Right ventricle myocardium inferior (tissue), 1 donor: ENCODE measurements at regions not wholly inside any gene's neighbourhood (a gene's known extent, or its start where the extent isn't known, plus 50 kb on each side); places are given as distances from the start of the nearest gene placed in this dataset.

Experiments used
- ATAC-seq: fragments of 200-7000 bp; cut with Tn5 transposase; one replicate; pipeline ENCODE4 v1.9.1; 2020; ENCODE audit warnings: mild to moderate bottlenecking, moderate library complexity
- DNase-seq: peaks from one replicate; pipeline ENCODE4 v3.0.0; 2021; ENCODE audit errors: missing footprints
- intact Hi-C: fragments of 100-400 bp; cut with DNase I; formaldehyde crosslinking; loops from one replicate; pipeline ENCODE4 v1.11.0; 2022
- donor health status: DM: no; HTN: yes; CAD: no; lungs with severe emphysema.

DNA sequence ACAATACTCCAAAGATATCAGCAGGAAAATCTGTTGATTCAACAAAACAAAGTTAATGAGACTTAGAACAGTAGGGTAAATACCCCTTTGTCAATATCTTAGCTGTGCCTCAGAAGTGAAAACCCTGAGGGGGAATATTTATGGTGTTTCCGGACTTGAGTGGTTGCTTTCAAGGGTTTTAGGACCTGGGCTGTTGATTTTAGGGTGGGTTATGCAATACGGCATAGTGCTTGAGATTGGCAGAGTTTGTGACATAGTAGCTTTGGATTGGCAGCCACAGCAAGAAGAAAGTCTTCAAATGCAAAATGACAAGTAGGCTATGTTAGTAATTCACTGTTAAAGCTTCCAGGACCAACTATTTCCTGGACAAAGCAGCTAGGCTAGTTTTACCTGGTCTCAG is 826.3 kb upstream of the CDH2 start:
- ATAC-seq (no peak), DNase-seq (no peak)
- intact Hi-C loops: no loop called here

DNA sequence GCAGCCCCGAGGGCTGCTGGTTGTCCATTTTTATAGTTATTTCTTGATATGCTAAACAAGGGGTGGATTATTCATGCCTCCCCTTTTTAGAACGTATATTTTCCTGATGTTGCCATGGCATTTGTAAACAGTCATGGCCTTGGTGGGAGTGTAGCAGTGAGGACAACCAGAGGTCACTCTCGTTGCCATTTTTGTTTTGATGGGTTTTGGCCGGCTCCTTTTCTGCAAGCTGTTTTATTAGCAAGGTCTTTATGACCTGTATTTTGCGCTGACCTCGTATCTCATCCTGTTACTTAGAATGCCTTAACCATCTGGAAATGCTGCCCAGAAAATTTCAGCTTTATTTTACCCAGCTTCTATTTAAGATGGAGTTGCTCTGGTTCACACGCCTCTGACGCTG is 825.8 kb upstream of the CDH2 start:
- DNase-seq: no peak
- ATAC-seq: no peak
- intact Hi-C loops: no loop called here

DNA sequence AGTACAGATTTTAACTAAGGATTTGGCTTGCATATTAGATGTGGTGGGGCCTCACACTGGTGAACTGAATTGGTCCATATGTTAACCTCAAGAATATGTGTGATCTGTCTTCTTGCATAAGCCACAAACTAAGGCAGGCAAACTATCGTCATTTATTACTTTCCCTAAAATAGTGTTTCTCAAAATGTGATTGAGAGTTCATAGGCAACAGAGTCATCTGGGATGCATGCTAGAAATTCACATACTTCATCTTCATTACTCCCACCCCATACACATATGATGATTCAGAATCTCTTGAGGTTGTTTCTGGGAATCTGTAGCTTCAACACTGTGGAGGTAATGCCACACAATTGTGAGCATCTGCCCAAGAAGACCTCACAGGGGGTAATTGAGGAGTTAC is 822.8 kb upstream of the CDH2 start:
- DNase-seq: no peak
- no peak for ATAC-seq
- intact Hi-C loops: no loop called here

DNA sequence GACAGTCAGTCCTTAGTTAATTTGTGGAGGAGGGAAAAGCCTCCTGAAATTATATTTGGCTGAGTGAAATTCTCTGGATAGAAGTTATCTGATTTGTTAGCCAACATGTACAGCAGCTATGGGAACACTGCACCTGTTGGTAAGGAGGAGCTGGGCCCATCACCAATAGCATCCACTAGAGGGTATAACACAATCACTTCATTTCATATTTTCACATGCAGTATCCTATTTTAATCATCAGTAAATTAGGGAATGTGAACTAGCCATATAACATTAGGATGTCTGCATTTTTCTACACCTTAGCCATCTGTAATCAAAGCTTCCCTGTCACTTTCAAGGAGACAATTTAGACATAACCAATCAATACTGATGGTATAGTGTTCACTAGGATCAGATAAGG is 818.4 kb upstream of the CDH2 start:
- intact Hi-C loops: no loop called here
- DNase-seq (no peak), ATAC-seq (no peak)

DNA sequence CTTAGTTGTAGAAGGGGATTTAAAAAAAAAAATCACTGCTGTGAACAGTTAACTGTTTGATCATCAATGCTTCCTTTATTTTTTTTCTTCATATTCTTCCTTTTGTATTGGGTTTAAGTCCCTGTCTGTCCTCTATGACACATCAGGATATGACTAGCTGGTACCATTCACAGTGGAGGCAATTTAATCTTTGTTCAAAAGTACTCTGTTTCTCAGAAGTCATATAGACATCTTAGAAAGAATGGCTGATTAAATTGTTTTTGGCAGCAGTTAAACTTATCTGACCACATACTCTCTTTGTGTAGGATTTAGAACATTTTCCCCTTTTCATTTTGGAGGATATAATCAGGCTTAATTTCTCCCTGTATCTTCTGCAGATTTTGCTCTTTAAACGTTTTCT is 807.8 kb upstream of the CDH2 start:
- ATAC-seq (no peak), DNase-seq (no peak)
- intact Hi-C loops: no loop called here

DNA sequence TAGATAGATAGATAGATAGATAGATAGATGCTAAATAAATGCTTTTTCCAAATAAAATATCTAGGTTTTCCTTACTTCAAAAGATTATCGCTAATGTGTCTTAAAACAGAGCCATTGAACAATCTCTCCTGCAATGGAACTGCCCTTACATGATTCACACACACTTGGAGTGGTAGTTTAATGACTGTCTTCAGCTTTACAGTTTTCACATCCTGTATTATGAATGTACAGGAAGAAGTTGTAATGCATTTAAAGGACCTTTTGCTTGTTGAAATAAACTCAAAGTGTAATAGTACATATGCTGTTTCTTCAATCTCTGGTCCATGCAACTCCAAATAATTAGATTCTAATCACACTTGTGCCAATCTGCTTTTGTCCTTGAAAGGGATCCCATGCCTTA is 797.6 kb upstream of the CDH2 start:
- intact Hi-C loops: no loop called here
- ATAC-seq (no peak), DNase-seq (no peak)

DNA sequence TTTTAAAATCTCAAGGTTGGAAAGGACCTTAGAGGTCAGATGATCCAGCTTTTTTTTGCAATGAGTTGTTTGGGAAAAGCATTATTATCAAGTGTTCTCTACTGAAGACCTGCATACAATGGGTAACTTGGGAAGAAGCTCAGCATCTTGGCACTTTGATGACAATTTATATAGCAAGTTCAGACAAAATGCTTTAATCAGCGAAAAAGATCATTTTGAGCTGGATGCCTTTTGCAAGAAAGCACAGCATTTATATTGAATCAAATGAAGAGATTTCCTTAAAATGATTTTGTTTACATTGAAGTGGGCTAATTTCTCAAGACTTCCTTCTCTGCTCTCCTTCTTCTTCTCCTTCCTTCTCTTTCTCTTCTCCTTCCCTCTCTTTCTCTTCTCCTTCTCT is 796.4 kb upstream of the CDH2 start:
- DNase-seq: no peak
- no peak for ATAC-seq
- intact Hi-C loops: no loop called here

DNA sequence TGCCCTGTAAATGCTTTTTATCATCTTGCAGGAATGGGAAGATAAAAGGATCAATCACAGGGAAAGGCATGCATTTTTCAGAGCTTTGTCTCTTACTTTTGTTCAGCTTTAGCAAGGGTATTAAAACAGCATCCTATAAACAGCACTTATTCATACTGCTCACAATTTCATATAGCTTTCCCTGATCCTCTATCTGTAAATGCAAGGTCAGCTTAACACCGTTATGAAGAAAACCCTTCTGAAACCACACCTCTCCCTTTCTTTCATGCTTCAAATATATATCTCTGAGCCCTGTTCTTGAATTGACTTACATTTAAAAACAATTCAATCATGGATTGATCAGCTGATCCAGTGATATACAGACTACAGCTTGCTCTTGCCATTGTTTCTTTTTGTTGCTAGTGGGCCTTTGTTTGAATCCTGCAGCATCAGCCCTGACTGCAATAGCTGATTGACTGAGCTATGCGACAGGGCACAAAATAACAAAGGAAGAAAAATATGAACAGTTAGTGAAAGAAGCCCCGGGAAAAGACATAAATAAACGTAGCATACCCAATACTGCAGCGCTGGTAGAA is 795.5 kb upstream of the CDH2 start:
- intact Hi-C loops: no loop called here
- DNase-seq: no peak
- no peak for ATAC-seq

DNA sequence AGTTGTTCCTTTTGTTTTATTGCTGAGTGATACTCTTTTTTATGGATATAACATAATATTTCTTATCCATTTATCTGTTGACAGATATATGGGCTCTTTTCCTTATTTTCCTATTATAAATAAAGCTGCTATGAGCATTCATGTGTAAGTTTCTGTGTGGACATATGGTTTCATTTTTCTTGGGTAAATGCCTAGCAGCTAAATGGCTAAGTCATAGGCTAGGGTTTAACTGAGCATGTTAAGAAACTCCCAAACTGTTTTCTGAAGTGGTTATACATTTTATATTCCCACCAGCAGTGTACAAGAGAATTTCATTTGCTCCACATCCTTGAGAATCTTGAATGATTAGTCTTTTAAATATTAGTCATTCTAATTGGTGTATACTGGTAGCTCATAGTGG is 786.6 kb upstream of the CDH2 start:
- ATAC-seq (no peak), DNase-seq (no peak)
- intact Hi-C loops: no loop called here

DNA sequence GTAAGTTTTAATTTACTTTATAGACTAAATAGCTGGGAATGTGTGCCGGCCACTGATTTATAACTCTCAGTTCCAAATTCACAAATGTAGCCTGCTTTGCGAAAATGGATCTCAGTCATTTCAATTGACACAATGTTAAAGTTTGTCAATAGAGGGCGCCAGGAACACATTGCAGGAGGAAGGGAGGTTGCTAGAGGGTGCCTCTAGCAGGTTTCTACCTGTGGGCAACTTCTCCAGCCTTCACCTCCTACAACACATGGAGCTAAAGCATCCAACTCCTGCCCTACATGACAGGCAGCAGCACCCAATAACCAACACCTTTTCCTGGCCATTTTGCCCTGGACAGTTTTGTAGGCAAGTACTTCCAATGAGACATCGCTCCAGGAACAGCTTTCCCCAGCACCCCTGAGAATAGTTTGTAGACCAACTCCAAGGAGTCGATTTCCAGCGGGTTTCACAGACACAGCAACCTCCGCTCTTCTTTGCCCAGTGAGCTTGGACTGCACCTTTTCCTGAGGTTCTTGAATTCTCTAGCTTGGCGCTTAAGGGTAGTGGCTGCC is 784.8 kb upstream of the CDH2 start:
- intact Hi-C loops: no loop called here
- no peak for DNase-seq
- no peak for ATAC-seq

DNA sequence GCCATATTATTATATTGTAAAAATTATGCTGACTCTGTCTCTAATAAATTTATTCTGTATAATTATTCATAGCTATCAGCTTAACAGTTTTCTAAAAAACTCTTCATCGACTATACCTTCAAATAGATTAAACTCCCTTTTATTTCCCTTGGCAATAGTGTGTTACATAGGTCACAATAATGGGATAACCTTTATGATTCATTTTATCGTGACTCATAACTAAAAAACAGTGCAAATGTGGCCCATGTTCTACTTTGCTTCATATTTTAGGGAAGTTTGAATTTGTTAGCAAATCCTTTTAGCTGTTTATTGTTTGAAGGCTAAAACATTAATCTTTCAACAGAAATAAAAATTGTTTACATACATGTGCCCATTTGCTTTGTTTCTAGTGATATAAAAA is 783.2 kb upstream of the CDH2 start:
- DNase-seq (no peak), ATAC-seq (no peak)
- intact Hi-C loops: no loop called here

DNA sequence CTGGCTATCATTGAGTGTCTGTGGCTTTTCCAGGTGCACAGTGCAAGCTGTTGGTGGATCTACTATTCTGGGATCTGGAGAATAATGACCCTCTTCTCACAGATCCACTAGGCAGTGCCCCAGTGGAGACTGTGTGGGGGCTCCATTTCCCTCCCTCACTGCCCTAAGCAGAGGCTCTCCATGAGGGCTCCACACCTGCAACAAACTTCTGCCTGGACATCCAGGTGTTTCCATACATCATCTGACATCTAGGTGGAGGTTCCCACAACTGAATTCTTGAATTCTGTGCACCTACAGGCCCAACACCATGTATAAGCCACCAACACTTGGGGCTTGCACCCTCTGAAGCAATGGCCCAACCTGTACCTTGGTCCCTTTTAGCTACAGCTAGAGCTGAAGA is 775.4 kb upstream of the CDH2 start:
- DNase-seq (no peak), ATAC-seq (no peak)
- intact Hi-C loops: no loop called here

DNA sequence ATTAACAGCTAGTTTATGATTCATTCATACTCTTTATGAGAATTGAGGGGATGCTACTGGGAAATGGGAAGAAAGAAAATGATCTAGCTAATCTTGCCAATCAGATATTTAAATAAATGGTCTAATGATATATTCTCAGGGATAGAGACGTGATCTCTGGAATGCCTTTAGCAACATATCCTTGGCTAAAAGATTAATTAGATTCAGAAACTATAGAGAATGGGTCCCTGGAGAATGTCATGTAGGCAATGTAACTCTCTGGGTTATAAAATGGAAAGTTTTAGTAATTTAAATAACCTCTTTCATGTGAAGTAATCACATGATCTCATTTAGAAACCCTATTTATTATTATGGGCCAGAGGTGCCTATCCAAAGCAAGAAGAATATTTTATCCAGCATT is 771.0 kb upstream of the CDH2 start:
- intact Hi-C loops: no loop called here
- DNase-seq: no peak
- no peak for ATAC-seq

DNA sequence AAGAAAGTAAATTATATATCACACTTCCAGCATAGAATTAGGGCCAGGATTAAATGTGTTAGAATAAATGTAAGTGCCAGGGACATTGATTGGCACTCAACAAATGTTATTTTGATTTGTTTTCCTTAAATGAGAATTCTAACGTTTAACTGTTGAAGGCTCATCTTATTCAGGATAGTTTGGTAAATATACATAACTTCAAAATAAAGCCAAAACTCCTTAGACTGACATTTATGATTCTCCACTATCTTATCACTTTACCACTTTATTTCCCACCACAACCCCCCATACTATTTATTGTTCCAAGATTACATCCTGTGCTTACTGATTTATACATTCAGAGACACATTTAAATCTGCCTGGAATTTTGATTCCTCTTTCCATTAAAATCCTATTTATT is 769.5 kb upstream of the CDH2 start:
- ATAC-seq: no peak
- no peak for DNase-seq
- intact Hi-C loops: no loop called here

DNA sequence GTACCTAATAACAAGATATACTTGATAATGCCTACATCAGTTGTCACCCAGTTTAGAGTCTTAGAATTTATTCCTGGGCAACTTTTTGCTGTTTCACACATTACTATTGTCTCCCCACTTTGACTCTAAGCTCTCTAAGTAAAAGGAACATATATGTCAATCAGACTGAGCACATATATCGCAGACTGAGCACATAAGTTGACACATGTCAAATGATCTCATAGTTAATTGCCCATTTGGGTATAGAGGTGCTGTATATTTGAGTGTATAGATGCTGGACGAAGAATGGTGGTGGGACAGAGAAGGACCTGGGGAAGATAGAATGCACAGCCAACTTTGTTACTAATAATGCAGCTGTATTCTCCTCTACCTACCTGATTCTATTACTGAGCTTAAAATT is 746.0 kb upstream of the CDH2 start:
- intact Hi-C loops: no loop called here
- ATAC-seq: no peak

DNA sequence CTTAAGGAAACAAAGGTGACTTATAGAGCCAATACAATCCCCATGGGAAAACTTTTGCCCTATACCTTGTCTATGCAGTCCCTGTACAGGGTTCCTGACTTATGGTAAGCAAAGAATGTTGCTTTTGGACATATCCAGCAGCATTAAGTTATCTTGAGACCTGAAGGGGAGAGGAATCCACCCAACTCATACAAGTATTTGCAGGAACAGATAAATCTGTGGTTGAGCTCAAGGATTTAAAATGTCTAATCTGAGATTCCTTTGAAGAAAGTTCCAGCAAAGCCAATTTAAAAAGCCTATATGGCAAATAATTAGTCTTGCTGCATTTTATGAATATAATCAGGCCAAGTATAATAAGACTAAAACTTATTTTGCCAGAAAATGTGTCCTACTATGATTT is 739.5 kb upstream of the CDH2 start:
- DNase-seq (no peak), ATAC-seq (no peak)
- intact Hi-C loops: no loop called here

More for the DNA sequence above, 746.0 kb upstream of the CDH2 start:
- DNase-seq: no peak

DNA sequence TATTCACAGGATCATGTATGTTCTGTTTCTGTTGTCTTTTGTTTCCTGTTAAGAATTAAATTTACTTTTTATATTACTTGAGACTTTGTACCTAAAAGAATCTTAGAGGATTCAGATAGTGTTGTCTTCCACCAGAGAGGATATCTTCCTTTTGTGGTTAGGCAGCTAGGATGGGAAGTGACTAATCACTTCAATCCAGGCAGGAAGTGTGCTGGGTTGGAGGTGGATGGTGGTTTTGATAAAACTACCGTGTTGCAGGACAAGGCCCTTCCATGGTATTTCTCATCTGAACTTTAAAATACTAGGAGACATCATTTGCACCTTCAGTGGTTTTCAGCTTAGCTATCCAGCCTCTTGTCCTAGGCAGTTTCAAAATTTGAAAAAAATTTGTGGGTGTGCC is 728.6 kb upstream of the CDH2 start:
- DNase-seq (no peak), ATAC-seq (no peak)
- intact Hi-C loops: no loop called here

DNA sequence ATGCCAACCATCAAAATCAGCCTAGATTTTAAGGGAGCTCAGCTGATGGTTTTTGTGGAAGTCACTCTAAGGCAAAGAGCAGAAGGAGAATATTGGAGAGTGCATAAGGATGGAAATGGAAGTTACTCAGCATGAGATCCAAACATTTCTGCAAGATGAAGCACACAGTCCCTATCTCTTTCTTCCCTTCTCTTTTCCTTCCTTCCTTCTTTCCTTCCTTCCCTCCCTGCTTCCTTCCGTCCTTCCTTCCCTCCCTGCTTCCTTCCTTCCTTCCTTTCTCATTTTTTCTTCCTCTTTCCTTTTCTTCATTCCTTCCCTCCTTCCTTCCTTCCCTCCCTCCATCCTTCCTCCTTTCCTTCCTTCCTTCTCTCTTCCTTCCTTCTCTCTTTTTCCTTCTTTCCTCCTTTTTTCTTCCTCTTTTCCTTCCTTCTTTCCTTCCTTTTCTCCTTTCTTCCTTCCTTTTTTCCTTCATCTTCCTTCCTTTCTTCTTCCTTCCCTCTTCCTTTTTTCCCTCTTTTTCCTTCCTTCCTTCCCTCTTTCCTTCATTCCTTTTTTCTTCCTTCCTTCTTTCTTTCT is 727.9 kb upstream of the CDH2 start:
- no peak for ATAC-seq
- intact Hi-C loops: no loop called here
- DNase-seq: no peak

DNA sequence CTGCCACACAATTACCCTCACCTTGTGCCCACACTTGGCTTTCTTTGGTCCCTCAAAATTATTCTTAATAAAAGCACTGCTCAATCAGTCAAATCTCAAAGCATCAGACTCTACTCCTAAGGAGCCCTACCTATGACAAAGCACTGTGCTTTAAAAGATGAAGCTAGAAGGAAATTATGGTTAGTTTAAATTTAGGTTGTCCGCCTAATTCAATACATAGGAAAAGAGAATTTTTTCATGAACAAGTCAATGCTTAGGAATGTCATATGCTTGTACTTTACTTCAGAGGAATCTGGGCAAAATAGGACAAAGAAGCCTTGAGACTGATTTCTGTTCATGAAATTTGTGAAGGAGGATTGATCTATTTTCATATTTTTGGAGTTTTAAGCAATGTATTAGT is 726.4 kb upstream of the CDH2 start:
- intact Hi-C loops: no loop called here
- DNase-seq: no peak
- ATAC-seq: no peak

DNA sequence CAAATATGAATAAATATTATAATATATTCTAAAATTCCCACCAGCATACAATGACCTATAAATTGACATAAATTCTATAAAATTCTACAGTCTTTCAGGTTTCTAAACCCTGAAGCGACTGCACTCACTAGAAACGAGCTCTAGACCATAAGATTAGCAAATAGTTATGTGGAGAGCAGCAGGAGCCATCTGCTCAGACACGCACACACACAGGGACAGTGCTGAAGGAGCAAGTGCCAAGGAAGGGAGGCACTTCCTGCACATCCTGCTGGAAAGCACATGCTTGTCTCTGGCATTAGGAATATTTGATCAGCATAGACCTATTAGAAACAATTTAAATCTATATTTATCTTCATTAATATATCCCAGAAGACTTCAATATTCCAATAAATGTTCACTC is 713.9 kb upstream of the CDH2 start:
- no peak for ATAC-seq
- intact Hi-C loops: no loop called here
- no peak for DNase-seq

DNA sequence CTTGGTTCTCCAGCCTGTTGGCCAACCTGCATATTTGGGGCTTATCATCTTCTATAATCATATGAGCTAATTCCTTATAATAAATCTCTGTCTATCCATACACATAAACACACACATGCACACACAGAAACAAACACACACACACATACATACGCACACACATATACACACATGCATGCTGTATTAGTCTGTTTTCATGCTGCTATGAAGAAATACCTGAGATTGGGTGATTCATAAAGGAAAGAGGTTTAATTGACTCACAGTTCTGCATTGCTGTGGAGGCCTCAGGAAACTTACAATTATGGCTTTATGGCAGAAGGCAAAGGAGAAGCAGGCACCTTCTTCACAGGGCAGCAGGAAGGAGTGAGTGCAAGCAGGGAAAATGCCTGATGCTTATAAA is 707.4 kb upstream of the CDH2 start:
- DNase-seq: no peak
- intact Hi-C loops: no loop called here
- ATAC-seq: no peak
